Right renal cortex interstitium (tissue), 3 donors: ENCODE measurements at regions not wholly inside any gene's neighbourhood (a gene's known extent, or its start where the extent isn't known, plus 50 kb on each side); places are given as distances from the start of the nearest gene placed in this dataset.
"Not testable (repeated sequence)": the region's sequence is repeated elsewhere in the genome, so short reads cannot be mapped to it uniquely, and the experiment has no call there.

ENCODE experiments used
- DNase-seq, 3 donors: peaks; one replicate each; pipeline ENCODE4 v3.0.0-alpha.2; 2013; ENCODE audit warnings: low read depth in 3 of 3, low spot score in 2 of 3

DNA sequence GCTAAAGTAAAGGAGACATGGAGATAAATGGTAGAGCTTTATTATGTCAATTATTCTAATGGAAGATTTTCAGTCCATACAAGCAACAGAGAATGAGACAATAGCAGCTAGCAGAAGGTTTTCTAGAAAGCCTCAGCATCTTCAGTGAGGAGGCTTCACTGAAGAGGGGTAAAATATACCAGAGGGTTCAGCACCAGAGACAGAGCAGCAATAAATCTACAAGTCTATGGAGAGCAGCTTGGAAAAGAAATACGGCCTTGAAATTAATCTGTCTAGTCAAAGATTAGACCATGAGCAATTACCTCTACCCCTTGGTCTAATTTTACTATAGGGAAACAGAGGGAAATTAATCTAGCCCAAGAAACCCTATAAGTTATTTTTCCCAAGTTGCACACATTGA, 185.7 kb upstream of the CRIM1 start:
- no peak for DNase-seq

DNA sequence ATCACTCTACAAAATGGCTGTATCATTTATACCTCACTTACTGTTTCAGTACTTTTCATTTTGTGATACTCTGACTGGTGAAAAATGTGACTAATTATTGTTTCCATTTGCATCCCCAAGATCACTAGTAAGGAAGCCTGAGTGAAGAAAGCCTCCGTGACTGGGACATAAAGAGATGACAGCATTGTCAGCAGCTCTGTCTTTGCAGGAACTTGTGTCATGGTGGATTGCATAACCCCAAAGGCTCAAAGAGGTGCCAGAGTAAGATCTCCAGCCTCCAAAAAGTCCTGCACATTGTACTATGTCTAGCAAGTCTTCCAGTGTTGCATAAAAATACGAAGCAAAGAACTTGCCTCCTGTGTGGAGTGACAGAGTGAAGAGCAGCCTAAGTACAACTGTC, 187.5 kb upstream of the CRIM1 start:
- no peak for DNase-seq

DNA sequence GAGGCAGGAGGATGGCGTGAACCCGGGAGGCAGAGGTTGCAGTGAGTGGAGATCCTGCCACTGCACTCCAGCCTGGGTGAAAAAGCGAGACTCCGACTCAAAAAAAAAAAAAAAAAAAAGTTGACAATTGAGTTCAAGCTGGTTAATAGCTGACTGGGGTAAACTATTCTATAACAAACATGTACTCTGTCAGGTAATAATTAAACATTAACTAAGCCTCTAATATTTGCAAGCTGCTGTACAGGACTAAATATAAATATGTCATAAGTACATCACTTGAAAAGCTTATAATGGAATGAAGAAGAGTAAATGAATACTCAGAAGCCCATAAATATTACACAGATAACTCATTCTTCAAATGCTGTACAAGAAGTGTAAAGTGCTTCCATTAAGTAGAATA, 190.4 kb upstream of the CRIM1 start:
- no peak for DNase-seq

DNA sequence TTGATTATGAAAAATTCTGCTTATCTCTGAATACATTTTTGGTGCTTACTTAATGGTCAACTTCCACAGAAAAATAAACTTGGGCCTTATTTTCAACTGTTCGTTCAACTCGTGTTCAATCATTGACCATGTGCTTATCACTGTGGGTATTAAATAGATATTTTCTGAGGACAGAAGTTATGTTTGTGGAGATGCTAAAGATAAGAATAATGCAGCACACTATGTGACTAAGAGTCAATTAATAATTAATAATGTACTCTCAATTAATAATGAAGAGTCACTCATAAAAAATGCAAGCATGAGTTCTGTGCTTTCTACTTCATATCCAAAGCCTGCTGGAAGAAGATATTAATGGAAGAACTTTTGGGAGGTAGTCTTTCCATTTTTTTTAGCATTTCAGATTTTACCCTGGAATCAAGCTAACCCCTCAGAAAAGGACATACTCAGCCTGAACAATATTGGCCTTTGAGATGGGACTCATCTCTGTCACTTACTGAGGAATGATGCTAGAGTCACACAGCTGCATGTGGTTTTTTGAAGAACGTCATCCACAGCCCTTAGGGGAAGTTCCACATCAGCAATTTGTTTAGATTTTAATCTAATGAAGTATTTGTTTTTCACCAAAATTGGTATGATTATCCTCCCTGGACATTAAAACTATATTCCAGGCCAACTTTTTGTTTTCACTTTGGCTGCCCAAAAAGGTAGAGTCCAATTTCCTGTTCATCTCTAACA, 191.9 kb upstream of the CRIM1 start:
- no peak for DNase-seq

DNA sequence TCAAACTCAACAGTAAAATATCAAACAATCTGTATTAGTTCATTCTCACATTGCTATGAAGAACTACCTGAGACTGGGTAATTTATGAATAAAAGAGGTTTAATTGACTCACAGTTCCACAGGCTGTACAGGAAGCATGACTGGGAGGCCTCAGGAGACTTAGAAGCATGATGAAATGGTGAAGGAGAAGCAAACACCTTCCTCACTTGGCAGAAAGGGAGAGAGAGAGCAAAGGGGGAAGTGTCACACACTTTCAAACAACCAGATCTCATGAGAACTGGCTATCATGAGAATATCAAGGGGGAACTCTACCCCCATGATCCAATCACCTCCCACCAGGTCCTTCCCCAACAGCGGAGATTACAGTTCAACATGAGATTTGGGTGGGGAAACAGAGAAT, 198.5 kb upstream of the CRIM1 start:
- DNase-seq: not testable (repeated sequence)

DNA sequence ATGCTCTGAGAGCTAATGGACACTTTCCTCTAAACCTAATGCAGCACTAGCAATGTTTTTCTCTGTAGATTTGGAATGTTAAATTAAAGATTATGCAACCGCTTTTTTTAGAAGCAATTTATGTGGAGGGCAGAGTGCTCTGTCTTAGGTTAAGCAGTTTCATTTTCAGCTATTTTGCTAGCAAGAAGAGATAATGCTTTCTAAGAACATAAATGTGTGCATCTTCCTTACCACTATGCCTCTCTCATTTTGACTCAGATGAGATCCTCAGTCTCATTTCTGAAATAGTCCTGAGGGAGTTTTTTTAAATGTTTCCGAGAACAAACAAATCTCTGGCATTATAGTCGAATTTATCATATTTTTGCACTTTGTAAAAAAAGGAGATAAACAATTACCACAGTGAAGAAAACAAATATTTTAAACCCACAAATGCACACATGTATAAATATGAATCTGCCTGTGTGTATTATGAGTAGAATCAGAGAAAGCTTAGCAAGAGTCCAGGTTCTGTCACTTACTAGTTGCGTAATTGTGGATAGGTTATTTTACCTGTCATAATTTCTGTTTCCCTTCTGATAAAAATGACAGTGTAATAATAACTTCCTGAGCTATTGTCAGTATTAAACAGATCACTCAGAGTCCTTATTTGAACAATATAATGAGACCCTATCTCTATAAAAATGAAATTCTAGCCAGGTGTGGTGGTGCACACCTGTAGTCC, 207.7 kb upstream of the CRIM1 start:
- DNase-seq: no peak

DNA sequence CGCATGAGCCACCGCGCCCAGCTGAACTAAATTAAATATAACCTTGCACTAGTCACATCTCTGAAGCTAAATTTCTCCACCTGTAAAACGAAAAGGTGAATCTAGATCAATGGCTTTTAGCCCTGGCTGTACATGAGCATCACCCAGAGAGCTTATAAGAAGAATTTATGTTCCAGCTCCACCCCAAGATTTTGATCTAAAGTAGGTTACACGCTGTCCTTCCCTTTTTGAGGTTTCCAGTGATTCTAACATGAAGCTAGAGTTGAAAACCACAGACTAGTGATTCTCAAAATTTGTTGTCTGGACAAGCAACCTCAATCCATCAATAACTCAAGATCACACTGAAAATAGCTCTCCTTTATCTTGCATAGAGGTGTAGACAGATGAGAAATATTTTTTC, 208.8 kb upstream of the CRIM1 start:
- no peak for DNase-seq

DNA sequence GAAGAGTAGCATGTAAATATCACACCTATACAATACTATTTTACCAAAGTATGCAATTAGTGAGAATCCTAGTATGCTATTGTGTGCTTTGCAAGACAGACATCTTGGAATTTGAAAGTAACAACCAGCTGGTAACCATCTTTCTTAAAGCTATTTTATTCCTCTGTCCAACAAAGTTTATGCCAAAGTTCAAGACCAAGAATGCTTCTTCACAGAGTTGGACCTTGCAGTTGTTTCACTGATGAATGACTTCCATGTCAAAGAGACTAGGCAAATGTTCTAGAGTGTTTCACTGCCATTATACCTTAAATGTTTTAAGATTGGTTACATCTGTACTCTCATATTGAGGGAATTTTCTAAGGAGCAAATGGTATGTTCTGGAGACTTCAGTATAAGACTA, 215.2 kb upstream of the CRIM1 start:
- DNase-seq: peak; percentile 13 to 45 (median 41)

DNA sequence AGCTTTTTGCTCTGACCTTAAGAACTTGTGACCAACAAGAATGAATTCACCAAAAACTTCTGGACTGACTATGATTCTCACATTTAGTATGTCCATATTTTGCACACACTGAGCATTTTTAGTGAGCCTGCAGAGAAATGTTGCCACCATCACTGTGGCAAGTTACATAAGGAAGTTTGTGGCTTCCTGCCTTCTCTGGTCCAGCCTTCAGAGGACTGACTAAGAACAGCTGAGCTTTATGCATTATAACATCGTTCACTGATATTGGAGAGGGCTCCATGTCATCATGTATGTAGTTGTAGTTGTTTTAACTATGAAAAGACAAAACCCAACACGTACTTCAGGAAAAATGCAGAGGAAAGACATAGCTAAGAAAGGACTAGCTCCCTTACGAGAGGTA, 218.0 kb upstream of the CRIM1 start:
- DNase-seq: no peak

DNA sequence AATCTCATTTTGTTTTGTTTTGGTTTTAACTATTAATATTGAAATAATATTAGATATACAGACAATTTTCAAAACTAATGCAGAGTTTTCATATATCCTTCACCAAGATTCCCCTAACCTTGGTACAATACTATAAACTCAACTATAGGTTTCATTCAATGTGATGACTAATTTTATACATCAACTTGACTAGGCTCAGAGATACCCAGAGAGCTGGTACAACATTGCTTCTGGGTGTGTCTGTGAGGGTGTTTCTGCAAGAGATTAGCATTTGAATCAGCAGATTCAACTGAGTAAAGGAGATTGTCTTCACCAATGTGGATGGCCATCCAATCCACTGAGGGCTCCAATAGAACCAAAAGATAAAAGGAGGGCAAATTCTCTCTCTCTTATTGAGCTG, 221.3 kb upstream of the CRIM1 start:
- no peak for DNase-seq

DNA sequence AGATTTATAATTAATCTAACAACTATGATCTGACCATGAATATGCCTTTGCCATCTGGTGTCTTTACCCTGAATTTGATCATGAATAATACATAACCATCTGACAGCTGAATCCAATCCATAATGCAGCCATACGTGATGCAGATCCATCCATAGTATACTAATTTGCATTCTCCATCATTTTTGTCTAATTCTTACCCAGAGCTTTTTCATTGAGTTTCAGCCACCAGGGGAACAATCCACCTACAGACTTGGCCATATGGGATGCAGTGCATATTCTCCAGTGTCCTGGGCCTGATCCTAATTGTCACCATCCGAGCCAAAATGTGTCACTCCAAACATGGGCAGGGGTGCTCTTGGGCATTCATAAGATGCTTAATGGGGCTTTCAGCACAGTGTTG, 227.2 kb upstream of the CRIM1 start:
- DNase-seq: no peak

DNA sequence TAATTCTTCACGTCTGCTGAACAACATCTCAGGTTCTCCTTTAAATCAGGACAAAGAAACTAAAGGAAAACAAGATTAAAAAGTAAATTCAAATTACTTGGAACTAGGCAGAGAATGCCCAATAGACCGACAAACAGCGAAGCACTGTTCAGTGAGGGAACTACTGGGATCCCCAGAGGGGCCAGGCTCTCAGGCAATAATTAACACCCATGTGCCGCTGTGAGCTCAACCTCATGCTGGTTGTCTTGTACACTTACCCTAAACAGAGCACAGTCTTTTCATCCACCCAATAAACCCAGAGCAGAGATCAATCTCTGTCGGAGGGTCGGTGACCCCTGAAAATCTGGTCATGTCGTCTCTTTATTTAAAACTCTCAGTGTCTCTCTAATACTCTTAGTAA, 229.9 kb upstream of the CRIM1 start:
- no peak for DNase-seq

DNA sequence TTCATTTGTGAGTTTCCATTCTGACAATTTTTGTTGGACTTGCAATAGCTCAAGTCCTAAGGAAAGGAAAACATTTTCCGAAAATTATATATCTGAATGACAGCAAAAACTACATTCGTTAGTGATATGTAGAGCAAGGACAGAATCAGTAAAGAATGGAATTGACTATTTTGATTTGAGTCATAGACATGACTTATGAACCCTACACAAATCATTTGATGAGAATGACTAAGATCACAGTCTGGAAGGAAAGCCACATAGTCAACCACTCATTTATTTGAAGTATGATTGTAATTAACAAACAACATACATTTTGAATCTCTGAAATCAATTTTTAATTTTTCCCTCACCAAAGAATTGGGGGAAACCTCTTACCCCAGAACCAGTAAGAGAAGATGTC, 231.6 kb upstream of the CRIM1 start:
- no peak for DNase-seq

DNA sequence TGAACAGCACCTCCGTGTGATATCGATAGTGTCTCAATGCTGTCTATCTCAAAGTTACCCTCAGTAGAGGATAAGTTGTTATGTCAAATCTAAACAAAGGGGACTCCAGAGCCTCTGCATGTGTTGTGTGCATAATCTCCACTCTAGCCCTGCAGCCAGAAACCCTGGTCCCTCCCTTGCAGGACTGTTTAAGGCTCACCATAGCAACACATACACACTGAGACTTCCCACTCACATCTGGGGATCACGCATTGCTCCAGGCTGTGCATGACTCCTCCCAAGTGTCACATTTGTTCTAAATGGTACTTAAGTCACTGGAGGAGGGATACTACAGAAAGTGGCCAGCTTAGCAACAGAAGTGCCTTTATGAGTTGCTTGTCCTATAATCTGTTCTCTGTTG, 258.6 kb upstream of the CRIM1 start:
- no peak for DNase-seq

DNA sequence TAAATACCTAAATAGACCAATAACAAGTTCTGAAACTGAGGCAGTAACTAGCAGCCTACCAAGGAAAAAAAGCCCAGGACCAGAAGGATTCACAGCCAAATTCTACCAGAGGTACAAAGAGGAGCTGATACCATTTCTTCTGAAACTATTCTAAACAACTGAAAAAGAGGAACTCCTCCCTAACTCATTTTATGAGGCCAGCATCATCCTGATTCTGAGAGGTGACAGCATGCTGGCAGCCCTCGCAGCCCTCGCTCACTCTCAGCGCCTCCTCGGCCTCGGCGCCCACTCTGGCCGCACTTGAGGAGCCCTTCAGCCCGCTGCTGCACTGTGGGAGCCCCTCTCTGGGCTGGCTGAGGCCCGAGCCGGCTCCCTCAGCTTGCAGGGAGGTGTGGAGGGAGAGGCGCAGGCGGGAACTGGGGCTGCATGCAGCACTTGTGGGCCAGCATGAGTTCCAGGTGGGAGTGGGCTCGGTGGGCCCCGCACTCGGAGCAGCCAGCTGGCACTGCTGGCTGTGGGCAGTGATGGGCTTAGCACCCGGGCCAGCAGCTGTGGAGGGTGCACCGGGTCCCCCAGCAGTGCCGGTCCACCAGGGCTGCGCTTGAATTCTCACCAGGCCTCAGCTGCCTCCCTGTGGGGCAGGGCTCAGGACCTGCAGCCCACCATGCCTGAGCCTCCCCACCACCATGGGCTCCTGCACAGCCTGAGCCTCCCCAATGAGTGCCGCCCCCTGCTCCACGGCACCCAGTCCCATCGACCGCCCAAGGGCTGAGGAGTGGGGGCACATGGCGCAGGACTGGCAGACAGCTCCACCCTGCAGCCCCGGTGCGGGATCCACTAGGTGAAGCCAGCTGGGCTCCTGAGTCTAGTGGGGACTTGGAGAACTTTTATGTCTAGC, 263.5 kb upstream of the CRIM1 start:
- not testable (repeated sequence) for DNase-seq

DNA sequence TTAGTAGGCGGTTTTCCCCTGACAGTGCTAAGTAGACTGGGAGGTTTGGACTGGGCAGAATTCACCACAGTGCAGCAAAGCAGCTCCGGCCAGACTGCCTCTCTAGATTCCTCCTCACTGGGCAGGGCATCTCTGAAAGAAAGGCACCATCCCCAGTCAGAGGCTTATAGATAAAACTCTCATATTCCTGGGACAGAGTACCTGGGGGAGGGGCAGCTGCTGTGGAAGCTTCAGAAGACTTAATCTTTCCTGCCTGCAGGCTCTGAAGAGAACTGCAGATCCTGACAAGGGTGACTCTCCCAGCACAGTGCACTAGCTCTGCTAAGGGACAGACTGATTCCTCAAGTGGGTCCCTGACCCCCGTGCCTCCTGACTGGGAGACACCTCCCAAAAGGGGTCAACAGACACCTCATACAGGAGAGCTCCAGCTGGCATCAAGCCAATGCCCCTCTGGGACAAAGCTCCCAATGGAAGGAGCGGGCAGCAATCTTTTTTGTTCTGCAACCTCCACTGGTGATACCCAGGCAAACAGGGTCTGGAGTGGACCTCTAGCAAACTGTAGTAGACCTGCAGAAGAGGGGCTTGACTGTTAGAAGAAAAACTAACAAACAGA, 266.8 kb upstream of the CRIM1 start:
- no peak for DNase-seq

DNA sequence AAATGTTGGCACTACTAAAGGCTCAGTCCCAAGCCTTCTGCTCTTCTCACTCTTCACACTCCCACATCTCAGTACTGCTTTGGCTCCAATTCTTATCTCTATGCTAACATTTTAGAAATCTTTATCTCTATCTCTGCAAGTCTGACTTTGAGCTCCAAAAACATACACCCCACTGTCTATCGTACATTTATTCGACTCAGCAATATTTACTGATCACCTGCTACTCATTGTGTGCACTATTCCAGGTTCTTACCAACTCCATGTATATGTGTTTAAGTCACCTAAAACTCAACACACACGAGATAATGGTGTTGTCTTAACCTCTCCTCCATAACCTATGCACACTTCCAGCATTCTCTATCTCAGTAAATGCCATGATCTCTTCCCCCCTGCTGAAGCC, 268.2 kb upstream of the CRIM1 start:
- no peak for DNase-seq

DNA sequence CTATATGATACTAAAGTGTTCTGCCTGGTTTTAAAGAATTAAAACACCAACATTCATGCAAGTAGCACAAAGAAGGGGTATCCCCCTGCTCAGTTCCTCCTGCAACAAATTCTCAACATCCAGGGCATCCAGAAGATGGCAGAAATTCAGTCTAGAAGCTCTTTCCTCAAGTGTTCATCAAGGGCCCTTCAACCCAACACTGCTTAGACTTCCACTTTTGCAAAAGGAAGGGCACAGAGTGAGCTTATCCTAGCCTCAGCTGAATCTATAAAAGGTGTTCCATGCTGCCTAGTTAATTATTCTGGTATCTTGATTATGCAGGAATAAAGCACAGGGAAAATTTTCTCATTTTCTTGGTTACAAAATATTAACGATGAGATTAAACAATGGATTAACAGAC, 275.8 kb upstream of the CRIM1 start:
- no peak for DNase-seq

DNA sequence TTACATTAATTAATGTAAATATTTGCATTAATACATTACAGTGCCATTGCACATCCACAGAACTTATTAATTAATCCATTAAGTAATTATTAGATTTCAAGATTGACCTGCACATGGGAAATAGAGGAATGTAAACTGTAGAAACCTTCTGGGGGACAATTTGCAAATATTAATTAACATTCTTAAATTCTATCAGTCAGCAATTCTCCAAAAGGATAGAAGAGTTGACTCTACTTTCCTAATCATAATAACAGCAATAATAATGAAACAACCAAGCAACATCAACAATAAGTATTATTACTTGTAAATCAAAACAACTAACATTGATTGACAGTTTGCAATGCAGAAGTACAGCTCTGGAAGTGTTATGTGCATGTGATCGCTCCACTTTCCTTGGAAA, 281.6 kb upstream of the CRIM1 start:
- no peak for DNase-seq

DNA sequence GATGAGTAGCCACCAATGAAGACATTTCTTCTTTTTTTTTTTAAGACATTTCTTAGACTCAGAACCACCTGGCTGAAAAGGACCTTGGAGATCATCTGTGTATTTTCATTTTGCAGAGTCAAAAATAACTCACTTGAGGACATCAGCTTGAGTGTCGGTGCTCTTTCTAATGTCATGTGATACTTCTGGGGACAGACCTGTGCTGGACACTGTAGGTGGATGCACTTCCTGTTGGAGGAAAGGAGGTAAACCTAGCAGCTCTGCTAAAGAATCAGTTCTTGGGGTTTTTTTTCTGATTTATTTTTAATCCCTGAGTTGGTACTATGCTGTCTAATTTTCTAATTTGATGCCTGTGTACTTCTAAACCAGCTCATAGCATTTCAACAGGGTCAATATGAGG, 283.9 kb upstream of the CRIM1 start:
- no peak for DNase-seq

DNA sequence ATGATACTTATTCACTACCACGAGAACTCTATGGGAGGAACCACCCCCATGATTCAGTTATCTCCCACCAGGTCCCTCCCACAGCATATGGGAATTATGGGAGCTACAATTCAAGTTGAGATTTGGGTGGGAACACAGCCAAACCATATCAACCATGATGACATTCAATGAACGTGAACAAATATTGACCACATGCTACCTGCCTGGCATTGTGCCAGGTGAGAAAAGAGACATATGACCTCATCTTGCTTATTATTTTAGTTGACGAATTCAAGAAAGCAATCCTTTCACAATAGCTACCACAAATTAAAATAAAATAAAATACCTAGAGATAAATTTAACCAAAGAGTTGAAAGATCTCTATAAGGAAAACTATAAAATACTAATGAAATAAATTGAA, 286.5 kb upstream of the CRIM1 start:
- DNase-seq: no peak
